ENCODE measurements at regions not wholly inside any gene's neighbourhood (a gene's known extent, or its start where the extent isn't known, plus 50 kb on each side); places are given as distances from the start of the nearest gene placed in this dataset.

DNA sequence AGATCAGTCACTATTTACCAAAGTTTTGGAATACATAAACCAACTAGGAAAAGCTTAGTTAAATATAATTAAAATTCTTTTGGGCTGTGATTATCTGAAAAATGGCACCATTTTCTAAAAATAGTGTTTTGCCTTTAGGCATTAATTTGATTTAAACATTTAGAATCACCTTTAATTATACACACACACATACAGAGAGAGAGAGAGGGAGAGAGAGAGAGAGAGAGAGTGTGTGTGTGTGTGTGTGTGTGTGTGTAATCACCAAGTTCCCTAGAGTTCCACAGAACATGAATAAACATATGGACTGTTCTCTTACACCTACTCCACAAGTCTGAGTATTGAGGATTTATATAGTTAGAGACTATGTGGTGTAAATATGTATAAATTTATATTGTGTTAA lies 141.2 kb upstream of the ATXN1 start:
- H3K9me3 ChIP-seq: no peaks in the 10 kb centered on the region
- H3K4me3 ChIP-seq: no peak overlapping the region
- no peak for ATAC-seq
- H3K4me2 ChIP-seq: no peak overlapping the region
- DNase-seq (ENCODE audit: low read depth in 1 of 2, low spot score in 1 of 2): no peak
- no peak overlapping the region for H3K27ac ChIP-seq
- ChIA-PET POLR2A (no interaction called here), CTCF (interaction anchor here (0.7 to 1.2 kb wide), 2 partner anchors 391 to 1587 kb away, joined by 4 read pairs; no protein-coding TSS in a partner anchor)
- H3K4me1 ChIP-seq: no peaks in the 10 kb centered on the region
- no peak for TF ChIP-seq SMC3 (IDR thresholded peaks at IDR 0.05)
- no peak for TF ChIP-seq FOXS1 (CRISPR knock-in tag; IDR thresholded peaks at IDR 0.05)
- TF ChIP-seq, protein P1, sequence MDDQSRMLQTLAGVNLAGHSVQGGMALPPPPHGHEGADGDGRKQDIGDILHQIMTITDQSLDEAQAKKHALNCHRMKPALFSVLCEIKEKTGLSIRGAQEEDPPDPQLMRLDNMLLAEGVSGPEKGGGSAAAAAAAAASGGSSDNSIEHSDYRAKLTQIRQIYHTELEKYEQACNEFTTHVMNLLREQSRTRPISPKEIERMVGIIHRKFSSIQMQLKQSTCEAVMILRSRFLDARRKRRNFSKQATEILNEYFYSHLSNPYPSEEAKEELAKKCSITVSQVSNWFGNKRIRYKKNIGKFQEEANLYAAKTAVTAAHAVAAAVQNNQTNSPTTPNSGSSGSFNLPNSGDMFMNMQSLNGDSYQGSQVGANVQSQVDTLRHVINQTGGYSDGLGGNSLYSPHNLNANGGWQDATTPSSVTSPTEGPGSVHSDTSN (IDR thresholded peaks at IDR 0.05): no peak
- no peak for TF ChIP-seq MAZ (IDR thresholded peaks at IDR 0.05; ENCODE audit: borderline replicate concordance, low read depth, low read length)
- no peak for TF ChIP-seq KDM1A (IDR thresholded peaks at IDR 0.05; ENCODE audit: low read depth)
- TF ChIP-seq RAD21 (conservative IDR thresholded peaks at IDR 0.05 in 1 of 2, IDR thresholded peaks at IDR 0.05 in 1 of 2): no peak
- no peak for TF ChIP-seq ZC3H11A (IDR thresholded peaks at IDR 0.05)
- no peak for TF ChIP-seq JUN (IDR thresholded peaks at IDR 0.05)
- TF ChIP-seq HDAC2 (IDR thresholded peaks at IDR 0.05): no peak
- no peak for TF ChIP-seq EHMT2 (IDR thresholded peaks at IDR 0.05; ENCODE audit: low read depth)
- TF ChIP-seq ESRRA (IDR thresholded peaks at IDR 0.05; ENCODE audit: borderline replicate concordance, low read length): no peak
- FAIRE-seq: no peak

DNA sequence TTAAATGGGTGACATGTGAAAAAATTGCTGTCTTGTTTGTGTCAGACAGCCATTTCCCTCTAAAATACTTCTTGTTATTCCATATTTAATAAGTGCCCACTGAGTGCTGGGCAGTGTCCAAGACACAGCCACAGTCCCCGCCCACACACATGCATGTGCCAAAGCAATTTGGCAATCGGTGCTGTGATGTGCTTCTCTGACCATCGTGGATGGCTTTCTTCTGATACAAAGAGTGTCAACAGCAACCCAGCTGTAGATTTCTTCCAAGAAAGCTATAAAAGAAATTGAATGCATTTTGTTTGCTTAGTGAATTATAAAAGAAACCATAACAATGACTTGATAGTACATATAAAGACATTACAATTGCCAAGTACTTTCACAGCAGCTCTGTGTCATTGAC lies 140.5 kb upstream of the ATXN1 start:
- no peak; a peak in 1 of 6 replicates for ATAC-seq
- WGBS (ENCODE audit: missing lambda C conversion rate): 19% methylated on average over 3 of the region's 3 CpGs
- H3K4me3 ChIP-seq: no peak overlapping the region
- no peak for FAIRE-seq
- H3K27ac ChIP-seq: no peak overlapping the region
- no peaks in the 10 kb centered on the region for H3K4me1 ChIP-seq
- ChIA-PET CTCF (interaction anchor here (0.7 to 1.2 kb wide), 2 partner anchors 391 to 1588 kb away, joined by 4 read pairs; no protein-coding TSS in a partner anchor), POLR2A (no interaction called here)
- no peak for DNase-seq (ENCODE audit: low read depth in 1 of 2, low spot score in 1 of 2)
- TF ChIP-seq CHD2 (IDR thresholded peaks at IDR 0.05; ENCODE audit: low read length, partially characterized antibody): no peak
- no peak for TF ChIP-seq NR3C1 (IDR thresholded peaks at IDR 0.05)
- TF ChIP-seq FOSL2 (IDR thresholded peaks at IDR 0.05): no peak
- TF ChIP-seq FOSL2 (CRISPR knock-in tag; IDR thresholded peaks at IDR 0.05): no peak
- no peak for TF ChIP-seq SREBF2 (IDR thresholded peaks at IDR 0.05)
- TF ChIP-seq POLR2AphosphoS2 (conservative IDR thresholded peaks at IDR 0.05; ENCODE audit: low read length): no peak
- no peak for TF ChIP-seq KDM1A (IDR thresholded peaks at IDR 0.05; ENCODE audit: low read depth)
- H3K9me3 ChIP-seq: no peaks in the 10 kb centered on the region
- no peak overlapping the region for H3K4me2 ChIP-seq

DNA sequence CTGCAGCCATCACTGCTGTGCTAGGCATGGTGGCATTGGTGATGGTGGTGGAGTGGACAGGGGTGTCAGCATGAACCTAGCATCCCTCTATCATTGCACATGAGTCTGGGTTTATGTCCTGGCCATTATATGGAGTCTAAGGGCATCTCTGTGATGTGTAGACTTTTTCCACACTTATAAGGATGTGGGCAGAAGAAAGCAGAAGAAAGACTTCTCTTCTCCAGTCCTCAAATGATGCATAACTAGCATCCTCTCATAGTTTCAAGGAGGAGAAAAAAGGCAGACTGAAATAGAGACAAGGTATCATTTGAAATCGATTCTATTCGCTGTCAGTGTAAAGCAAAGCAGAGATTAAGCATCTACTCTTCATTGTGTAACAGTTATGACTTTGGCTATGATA lies 140.0 kb upstream of the ATXN1 start:
- WGBS (ENCODE audit: missing lambda C conversion rate): 28% methylated on average over 2 of the region's 2 CpGs
- ATAC-seq: no peak
- no peak for FAIRE-seq
- DNase-seq (ENCODE audit: low read depth in 1 of 2, low spot score in 1 of 2): no peak
- no peak overlapping the region for H3K27ac ChIP-seq
- H3K4me2 ChIP-seq: no peak overlapping the region
- POLR2A ChIA-PET: no interaction called here
- CTCF ChIA-PET: interaction anchor here (1.2 kb wide), 1 partner anchor 390 kb away, joined by 4 read pairs; no protein-coding TSS in a partner anchor
- no peak overlapping the region for H3K4me3 ChIP-seq
- TF ChIP-seq EP300 (IDR thresholded peaks at IDR 0.05) (no peak), RFX5 (IDR thresholded peaks at IDR 0.05) (no peak), EHMT2 (IDR thresholded peaks at IDR 0.05; ENCODE audit: low read depth) (no peak), HDAC2 (IDR thresholded peaks at IDR 0.05) (no peak), TFCP2L1 (CRISPR knock-in tag; IDR thresholded peaks at IDR 0.05) (no peak), GATA3 (IDR thresholded peaks at IDR 0.05; ENCODE audit: borderline replicate concordance) (no peak), TP53 (CRISPR knock-in tag; IDR thresholded peaks at IDR 0.05) (no peak), CHD2 (IDR thresholded peaks at IDR 0.05; ENCODE audit: low read length, partially characterized antibody) (no peak), MAFK (IDR thresholded peaks at IDR 0.05; ENCODE audit: partially characterized antibody) (no peak), CHD4 (IDR thresholded peaks at IDR 0.05; ENCODE audit: borderline replicate concordance) (no peak), KDM1A (IDR thresholded peaks at IDR 0.05; ENCODE audit: low read depth) (no peak), CEBPB (IDR thresholded peaks at IDR 0.05) (no peak)
- TF ChIP-seq, protein P2, sequence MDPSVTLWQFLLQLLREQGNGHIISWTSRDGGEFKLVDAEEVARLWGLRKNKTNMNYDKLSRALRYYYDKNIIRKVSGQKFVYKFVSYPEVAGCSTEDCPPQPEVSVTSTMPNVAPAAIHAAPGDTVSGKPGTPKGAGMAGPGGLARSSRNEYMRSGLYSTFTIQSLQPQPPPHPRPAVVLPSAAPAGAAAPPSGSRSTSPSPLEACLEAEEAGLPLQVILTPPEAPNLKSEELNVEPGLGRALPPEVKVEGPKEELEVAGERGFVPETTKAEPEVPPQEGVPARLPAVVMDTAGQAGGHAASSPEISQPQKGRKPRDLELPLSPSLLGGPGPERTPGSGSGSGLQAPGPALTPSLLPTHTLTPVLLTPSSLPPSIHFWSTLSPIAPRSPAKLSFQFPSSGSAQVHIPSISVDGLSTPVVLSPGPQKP (IDR thresholded peaks at IDR 0.05; ENCODE audit: low read depth, low read length): no peak
- TF ChIP-seq, protein P3, sequence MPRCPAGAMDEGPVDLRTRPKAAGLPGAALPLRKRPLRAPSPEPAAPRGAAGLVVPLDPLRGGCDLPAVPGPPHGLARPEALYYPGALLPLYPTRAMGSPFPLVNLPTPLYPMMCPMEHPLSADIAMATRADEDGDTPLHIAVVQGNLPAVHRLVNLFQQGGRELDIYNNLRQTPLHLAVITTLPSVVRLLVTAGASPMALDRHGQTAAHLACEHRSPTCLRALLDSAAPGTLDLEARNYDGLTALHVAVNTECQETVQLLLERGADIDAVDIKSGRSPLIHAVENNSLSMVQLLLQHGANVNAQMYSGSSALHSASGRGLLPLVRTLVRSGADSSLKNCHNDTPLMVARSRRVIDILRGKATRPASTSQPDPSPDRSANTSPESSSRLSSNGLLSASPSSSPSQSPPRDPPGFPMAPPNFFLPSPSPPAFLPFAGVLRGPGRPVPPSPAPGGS (IDR thresholded peaks at IDR 0.05): no peak
- no peaks in the 10 kb centered on the region for H3K9me3 ChIP-seq
- H3K4me1 ChIP-seq: no peaks in the 10 kb centered on the region
